ENCODE measurements at regions not wholly inside any gene's neighbourhood (a gene's known extent, or its start where the extent isn't known, plus 50 kb on each side); places are given as distances from the start of the nearest gene placed in this dataset.

DNA sequence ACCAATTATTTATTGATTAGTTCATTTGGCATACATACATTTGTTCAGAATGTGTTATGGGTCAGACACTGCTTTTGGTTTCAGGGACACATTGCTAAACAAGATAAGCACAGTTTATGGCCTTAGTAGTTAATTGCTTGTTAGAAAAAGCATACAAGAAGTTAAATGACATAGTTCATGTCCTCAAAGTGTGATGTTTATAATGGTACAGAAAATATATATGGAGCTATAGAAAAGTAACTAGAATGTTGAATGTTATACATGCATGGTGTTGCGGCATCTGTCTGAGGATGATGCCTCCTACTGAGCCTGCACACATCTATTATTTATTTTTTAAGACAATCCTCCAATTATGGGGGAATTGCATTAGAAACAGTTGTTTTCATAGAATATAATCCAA lies 1476.3 kb upstream of the PCDH7 start:
- TF ChIP-seq POLR2A (IDR thresholded peaks at IDR 0.05; ENCODE audit: low read length) (no peak), GATA1 (IDR thresholded peaks at IDR 0.05; ENCODE audit: low read depth, low read length) (no peak)
